Muscle layer of colon (tissue), 2 donors: ENCODE measurements at regions not wholly inside any gene's neighbourhood (a gene's known extent, or its start where the extent isn't known, plus 50 kb on each side); places are given as distances from the start of the nearest gene placed in this dataset.
A peak's percentile ranks its signal among the peaks of the same experiment; 100 is the strongest.
"Not testable (repeated sequence)": the region's sequence is repeated elsewhere in the genome, so short reads cannot be mapped to it uniquely, and the experiment has no call there.

ENCODE experiments used
- H3K27ac ChIP-seq: one replicate; pipeline ENCODE4 v1.7.0; 2013; ENCODE audit warnings: low read depth, mild to moderate bottlenecking, low read length, moderate library complexity
- H3K27me3 ChIP-seq, 2 donors: one replicate each; pipeline ENCODE4 v1.7.0; 2013; ENCODE audit warnings: low read length in 2 of 2, mild to moderate bottlenecking in 2 of 2; ENCODE audit not compliant: insufficient read depth in 2 of 2, control insufficient read depth in 1 of 2
- H3K36me3 ChIP-seq: one replicate; pipeline ENCODE4 v1.7.0; 2013; ENCODE audit warnings: mild to moderate bottlenecking, low read length; ENCODE audit not compliant: insufficient read depth
- H3K4me1 ChIP-seq: one replicate; pipeline ENCODE4 v1.7.0; 2013; ENCODE audit warnings: mild to moderate bottlenecking, low read length; ENCODE audit not compliant: insufficient read depth
- H3K4me3 ChIP-seq, 2 donors: one replicate each; pipeline ENCODE4 v1.7.0; 2013; ENCODE audit warnings: low read length in 2 of 2, low read depth in 1 of 2, mild to moderate bottlenecking in 1 of 2, moderate library complexity in 1 of 2
- H3K9ac ChIP-seq: one replicate; pipeline ENCODE4 v1.7.0; 2013; ENCODE audit warnings: low read length
- H3K9me3 ChIP-seq: one replicate; pipeline ENCODE4 v1.7.0; 2013; ENCODE audit warnings: mild to moderate bottlenecking, low read length
- donor health status: abdominal sarcoma.
- donor health status: Adenocarcinoma of cecum.

DNA sequence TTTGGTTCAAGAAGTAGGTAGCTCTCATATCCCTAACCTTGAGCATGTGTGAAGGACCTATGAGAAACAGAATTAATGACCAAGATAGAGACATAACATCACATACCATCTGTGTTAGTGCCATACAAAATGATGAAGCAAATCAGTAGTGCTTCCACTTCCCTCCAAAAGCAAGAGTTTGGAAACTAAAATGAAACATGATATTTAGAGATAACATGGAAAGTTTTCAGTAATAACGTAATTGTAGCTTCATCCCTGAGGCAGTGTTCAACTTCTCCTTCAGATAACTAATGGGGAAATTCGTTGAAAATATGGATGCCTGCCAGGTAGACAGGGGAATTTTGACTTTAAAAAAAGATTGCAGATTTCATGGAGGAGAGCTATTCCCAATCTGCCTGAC lies 248.4 kb upstream of the IRAK1BP1 start:
- no peaks in the 10 kb centered on the region for H3K9me3 ChIP-seq
- no peaks in the 10 kb centered on the region for H3K36me3 ChIP-seq
- H3K9ac ChIP-seq: no peak overlapping the region
- no peaks in the 10 kb centered on the region for H3K4me1 ChIP-seq
- no peaks in the 10 kb centered on the region for H3K27me3 ChIP-seq
- no peak overlapping the region for H3K4me3 ChIP-seq
- H3K27ac ChIP-seq: no peak overlapping the region

DNA sequence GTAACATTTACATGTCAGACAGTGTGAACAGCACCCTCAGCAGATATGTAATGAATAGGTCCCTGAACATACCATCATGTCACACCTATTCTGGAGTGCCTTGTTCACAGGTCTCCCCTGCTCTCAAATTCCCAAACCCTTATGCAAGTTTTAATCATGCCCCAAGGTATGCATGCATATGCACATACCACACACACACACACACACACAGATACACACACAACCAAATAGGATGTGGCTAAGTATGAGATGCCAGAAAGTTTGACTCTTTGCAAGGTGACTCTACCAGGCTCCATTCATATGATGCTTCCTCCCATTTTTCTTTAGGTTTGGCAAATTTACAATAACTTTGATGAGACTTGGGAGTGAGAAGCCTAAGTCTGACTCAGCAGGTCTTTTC lies 243.8 kb upstream of the IRAK1BP1 start:
- H3K36me3 ChIP-seq: no peaks in the 10 kb centered on the region
- no peak overlapping the region for H3K27ac ChIP-seq
- no peak overlapping the region for H3K9ac ChIP-seq
- H3K9me3 ChIP-seq: no peaks in the 10 kb centered on the region
- no peaks in the 10 kb centered on the region for H3K4me1 ChIP-seq
- no peaks in the 10 kb centered on the region for H3K27me3 ChIP-seq
- H3K4me3 ChIP-seq: no peak overlapping the region

DNA sequence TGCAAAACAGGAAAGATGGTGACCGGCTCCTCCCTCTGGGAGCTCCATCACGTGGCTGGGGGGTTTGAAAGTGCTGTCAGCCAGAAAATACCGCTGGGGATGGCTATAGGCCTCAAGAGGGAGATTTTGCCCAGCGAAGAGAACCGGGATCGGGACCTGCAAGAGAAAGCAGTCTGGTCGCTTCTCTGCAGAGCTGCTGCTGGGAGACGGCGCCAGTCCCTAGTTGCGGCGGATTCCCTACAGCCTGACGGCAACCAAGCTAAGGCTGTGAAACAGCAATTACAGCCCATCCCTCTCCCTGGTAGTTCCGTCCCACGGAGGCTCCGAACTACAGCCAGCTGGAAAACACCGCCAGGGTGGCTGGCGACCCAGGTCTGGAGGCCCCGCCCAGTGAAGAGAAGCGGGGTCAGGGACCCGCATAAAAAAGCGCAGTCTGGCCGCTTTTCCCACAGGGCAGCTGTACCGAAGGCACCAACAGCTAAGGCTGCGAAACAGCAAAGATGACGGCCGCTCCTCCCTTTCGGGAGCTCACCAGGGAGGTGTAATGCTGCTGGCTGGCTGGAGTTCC lies 238.1 kb upstream of the IRAK1BP1 start:
- Histone ChIP-seq H3K27me3 (peaks cover 0 to 7% of the 10 kb centered on the region in 2 donors), H3K27ac (no peak overlapping the region), H3K36me3 (no peaks in the 10 kb centered on the region), H3K4me3 (peak overlapping the region; percentile 27 to 53), H3K9me3 (no peaks in the 10 kb centered on the region), H3K9ac (no peak overlapping the region), H3K4me1 (no peaks in the 10 kb centered on the region)

DNA sequence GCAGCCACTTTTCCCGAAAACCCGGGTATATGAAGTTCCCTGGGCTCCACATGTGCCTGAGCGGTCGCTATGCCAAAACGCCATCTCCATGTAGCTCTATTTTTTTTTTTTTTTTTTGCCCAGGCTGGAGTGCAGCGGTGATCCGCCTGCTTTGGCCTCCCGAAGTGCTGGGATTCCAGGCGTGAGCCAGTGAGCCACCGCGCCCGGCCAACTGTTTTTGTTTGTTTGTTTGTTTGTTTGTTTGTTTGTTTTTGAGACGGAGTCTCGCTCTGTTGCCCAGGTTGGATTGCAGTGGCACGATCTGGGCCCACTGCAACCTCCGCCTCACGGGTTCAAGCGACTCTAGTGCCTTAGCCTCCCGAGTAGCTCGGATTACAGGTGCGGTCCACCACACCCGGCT lies 237.5 kb upstream of the IRAK1BP1 start:
- H3K9ac ChIP-seq: no peak overlapping the region
- no peaks in the 10 kb centered on the region for H3K9me3 ChIP-seq
- no peaks in the 10 kb centered on the region for H3K36me3 ChIP-seq
- H3K4me3 ChIP-seq: no peak overlapping the region
- H3K27me3 ChIP-seq: peaks cover 0 to 7% of the 10 kb centered on the region in 2 donors
- no peak overlapping the region for H3K27ac ChIP-seq
- no peaks in the 10 kb centered on the region for H3K4me1 ChIP-seq

DNA sequence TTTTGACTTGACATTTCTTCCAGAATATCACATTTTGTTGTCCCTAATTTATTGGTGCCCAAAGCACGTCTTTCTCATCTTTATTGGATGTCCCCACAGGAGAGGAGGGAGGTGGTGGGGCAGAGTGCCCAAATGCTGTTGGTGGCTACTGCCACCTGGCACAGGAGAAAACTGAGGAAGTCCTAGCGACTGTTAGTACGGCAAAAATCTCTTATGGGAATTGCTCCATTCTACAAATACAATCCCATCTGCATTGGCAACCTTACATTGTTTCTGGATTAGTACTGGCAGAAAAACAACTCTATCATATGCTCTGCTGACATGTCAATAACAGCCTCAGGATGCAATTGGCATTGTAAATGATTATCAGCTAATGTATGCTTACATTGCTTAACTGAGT lies 235.4 kb upstream of the IRAK1BP1 start:
- Histone ChIP-seq H3K9me3 (no peaks in the 10 kb centered on the region), H3K4me1 (no peaks in the 10 kb centered on the region), H3K27ac (no peak overlapping the region), H3K9ac (no peak overlapping the region), H3K27me3 (peaks cover 0 to 7% of the 10 kb centered on the region in 2 donors), H3K4me3 (no peak overlapping the region), H3K36me3 (no peaks in the 10 kb centered on the region)

DNA sequence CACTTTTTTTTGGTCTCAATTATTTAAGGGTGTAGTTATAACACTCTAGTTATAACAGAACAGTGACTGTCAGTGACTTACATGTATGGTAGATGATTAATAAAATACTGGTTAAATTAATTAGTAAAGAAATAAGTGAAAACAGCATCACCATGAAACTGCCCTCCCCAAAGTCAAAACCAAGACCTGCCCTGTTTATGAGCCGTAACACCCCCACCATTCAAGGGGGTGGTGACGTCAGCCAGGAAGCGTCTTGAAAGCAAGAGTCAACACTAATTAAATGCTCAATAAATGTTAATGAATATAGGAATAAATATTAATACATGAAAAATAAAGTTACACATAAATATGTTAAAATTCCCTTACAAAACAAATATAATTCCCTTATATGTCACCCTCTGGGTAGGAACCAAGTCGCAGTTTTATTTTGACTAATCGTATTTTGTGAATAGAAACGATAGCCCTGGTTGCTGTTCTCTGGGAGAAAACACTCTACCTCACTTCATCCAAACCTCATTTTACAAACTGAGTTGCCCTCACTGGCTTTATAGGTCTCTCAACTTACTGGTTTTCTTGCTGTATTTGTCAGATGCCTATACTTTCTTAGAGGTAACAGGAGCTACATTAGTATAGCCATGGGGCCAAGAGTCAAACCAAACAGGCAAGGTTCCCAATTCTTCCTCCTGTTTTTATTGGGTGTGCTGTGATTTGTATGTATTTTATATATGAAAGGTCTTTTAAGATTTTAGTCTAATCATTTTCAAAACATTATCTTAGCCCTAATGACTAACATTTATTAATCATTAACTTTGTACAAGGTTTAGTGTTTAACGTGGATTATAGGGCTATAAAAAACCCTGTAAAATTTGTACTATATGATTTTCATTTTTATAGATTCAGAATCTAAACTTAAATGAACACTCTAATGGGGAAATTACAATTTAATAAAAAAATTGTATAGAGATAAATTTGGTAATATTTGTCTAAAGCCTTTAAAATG lies 227.9 kb upstream of the IRAK1BP1 start:
- H3K27ac ChIP-seq: no peak overlapping the region
- H3K4me1 ChIP-seq: no peaks in the 10 kb centered on the region
- H3K27me3 ChIP-seq: no peaks in the 10 kb centered on the region
- H3K9me3 ChIP-seq: no peaks in the 10 kb centered on the region
- H3K4me3 ChIP-seq: no peak overlapping the region
- no peaks in the 10 kb centered on the region for H3K36me3 ChIP-seq
- no peak overlapping the region for H3K9ac ChIP-seq

DNA sequence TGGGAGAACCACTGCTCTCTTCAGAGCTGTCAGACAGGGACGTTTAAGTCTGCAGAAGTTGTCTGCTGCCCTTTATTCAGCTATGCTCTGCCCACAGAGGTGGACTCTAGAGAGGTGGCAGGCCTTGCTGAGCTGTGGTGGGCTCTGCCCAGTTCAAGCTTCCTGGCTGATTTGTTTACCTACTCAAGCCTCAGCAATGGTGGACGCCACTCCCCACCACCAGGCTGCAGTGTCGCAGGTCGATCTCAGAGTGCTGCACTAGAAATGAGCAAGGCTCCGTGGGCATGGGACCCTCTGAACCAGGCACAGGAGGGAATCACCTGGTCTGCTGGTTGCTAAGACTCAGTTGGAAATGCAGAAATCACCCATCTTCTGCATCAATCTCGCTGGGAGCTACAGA lies 223.4 kb upstream of the IRAK1BP1 start:
- H3K36me3 ChIP-seq, H3K27me3 ChIP-seq, H3K9ac ChIP-seq, H3K4me3 ChIP-seq, H3K4me1 ChIP-seq, H3K27ac ChIP-seq, H3K9me3 ChIP-seq: not testable (repeated sequence)

DNA sequence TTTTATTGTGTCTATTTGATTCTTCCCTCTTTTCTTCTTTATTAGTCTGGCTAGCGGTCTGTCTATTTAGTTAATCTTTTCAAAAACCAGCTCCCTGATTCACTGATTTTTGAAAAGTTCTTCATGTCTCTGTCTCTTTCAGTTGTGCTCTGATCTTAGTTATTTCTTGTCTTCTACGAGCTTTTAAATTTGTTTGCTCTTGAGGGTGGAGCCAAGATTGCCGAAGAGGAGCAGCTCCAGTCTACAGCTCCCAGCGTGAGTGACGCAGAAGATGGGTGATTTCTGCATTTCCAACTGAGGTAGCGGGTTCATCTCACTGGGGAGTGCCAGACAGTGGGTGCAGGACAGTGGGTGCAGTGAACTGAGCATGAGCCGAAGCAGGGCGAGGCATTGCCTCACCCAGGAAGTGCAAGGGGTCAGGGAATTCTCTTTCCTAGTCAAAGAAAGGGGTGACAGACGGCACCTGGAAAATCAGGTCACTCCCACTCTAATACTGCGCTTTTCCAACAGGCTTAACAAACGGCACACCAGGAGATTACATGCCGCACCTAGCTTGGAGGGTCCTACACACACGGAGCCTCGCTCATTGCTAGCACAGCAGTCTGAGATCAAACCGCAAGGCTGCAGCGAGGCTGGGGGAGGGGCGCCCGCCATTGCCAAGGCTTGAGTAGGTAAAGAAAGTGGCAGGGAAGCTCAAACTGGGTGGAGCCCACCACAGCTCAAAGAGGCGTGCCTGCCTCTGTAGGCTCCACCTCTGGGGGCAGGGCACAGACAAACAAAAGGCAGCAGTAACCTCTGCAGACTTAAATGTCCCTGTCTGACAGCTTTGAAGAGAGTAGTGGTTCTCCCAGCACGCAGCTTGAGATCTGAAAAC lies 220.6 kb upstream of the IRAK1BP1 start:
- H3K9ac ChIP-seq, H3K9me3 ChIP-seq, H3K4me1 ChIP-seq, H3K27me3 ChIP-seq, H3K36me3 ChIP-seq, H3K4me3 ChIP-seq, H3K27ac ChIP-seq: not testable (repeated sequence)

DNA sequence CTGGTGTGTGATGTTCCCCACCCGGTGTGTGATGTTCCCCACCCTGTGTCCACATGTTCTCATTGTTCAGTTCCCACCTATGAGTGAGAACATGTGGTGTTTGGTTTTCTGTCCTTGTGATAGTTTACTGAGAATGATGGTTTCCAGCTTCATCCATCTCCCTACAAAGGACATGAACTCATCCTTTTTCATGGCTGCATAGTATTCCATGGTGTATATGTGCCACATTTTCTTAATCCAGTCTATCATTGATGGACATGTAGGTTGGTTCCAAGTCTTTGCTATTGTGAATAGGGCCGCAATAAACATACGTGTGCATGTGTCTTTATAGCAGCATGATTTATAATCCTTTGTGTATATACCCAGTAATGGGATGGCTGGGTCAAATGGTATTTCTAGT lies 201.5 kb upstream of the IRAK1BP1 start:
- H3K9me3 ChIP-seq, H3K27ac ChIP-seq, H3K4me1 ChIP-seq, H3K36me3 ChIP-seq, H3K27me3 ChIP-seq, H3K9ac ChIP-seq, H3K4me3 ChIP-seq: not testable (repeated sequence)

DNA sequence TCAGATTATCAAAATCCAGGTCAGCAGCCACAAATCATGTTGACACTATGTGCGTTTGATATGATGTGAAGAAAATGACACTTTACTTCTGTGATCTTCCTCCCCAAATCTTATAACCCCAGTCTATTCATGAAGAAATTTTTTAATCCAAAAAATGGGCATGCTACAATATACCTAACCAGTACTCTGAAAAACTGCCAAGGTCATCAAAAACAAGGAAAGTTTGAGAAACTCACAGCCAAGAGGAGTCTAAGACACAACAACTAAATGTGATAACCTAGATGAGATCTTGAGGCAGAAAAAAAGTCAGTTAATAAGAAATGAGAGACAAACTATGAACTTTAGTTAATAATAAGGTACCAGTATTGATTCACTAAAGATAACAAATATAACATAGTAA lies 200.6 kb upstream of the IRAK1BP1 start:
- Histone ChIP-seq H3K9me3 (no peaks in the 10 kb centered on the region), H3K9ac (no peak overlapping the region), H3K27me3 (no peaks in the 10 kb centered on the region), H3K27ac (no peak overlapping the region), H3K4me1 (no peaks in the 10 kb centered on the region), H3K36me3 (no peaks in the 10 kb centered on the region), H3K4me3 (no peak overlapping the region)

DNA sequence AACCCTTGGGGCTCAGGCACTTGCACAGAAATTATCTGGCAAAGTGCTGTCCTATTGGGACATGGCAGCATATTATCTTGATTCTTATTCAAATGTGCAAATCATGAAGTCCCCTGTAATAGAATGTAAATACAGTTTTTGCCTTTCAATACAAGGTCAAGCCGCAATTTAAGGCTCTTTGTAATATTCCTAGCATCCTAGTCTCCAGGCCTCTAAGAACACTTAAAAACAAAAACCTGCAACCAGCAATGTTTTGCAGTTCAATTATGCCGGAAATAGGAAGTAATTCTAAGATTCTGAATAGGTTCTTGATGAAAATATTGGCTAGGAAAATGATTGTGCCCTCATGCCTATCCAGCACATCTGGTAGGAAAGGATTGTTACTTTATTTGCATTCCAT lies 197.2 kb upstream of the IRAK1BP1 start:
- no peak overlapping the region for H3K27ac ChIP-seq
- H3K36me3 ChIP-seq: no peaks in the 10 kb centered on the region
- no peaks in the 10 kb centered on the region for H3K9me3 ChIP-seq
- no peaks in the 10 kb centered on the region for H3K4me1 ChIP-seq
- no peak overlapping the region for H3K4me3 ChIP-seq
- no peak overlapping the region for H3K9ac ChIP-seq
- no peaks in the 10 kb centered on the region for H3K27me3 ChIP-seq
